Panc1 (cell line): ENCODE measurements at regions not wholly inside any gene's neighbourhood (a gene's known extent, or its start where the extent isn't known, plus 50 kb on each side); places are given as distances from the start of the nearest gene placed in this dataset.

Source experiments
- ATAC-seq: fragments of 200-7000 bp; cut with Tn5 transposase; 2 replicates; pipeline ENCODE4 v1.9.1; 2020; ENCODE audit warnings: mild to moderate bottlenecking, moderate library complexity
- BruUV-seq: library from RNA; stranded (reverse); fragments of 400-500 nt; replicated peaks from 2 replicates; lab custom pipeline; 2021; lab: Mats Ljungman, UMichigan
- CTCF ChIA-PET: fragments of 300-600 bp; sonication (Branson Sonifier 250); formaldehyde crosslinking; loops from one replicate; lab custom pipeline; 2022; ENCODE audit warnings: antibody characterized with exemption; lab: Charles Lee
- POLR2A ChIA-PET: fragments of 300-600 bp; sonication (Branson Sonifier 250); formaldehyde crosslinking; loops from one replicate; lab custom pipeline; 2022; ENCODE audit warnings: antibody characterized with exemption; lab: Charles Lee
- DNase-seq: peaks from one replicate; pipeline ENCODE4 v3.0.0-alpha.2; 2010; ENCODE audit warnings: low read depth, low spot score
- H3K27ac ChIP-seq: 2 replicates; pipeline ENCODE4 v1.5.1; 2011; ENCODE audit warnings: mild to moderate bottlenecking, low read length, inconsistent platforms
- H3K27me3 ChIP-seq: fragments of 200-500 bp; sonication (Bioruptor generic); 2 replicates; pipeline ENCODE4 v1.6.0; 2014; ENCODE audit warnings: low read length, inconsistent platforms; ENCODE audit not compliant: control insufficient read depth, insufficient read depth
- H3K36me3 ChIP-seq: fragments of 200-500 bp; sonication (Bioruptor generic); 2 replicates; pipeline ENCODE4 v1.5.1; 2014; ENCODE audit warnings: inconsistent platforms, mild to moderate bottlenecking, low read length, moderate library complexity; ENCODE audit not compliant: control insufficient read depth, insufficient read depth
- H3K4me1 ChIP-seq: 2 replicates; pipeline ENCODE4 v1.5.1; 2011; ENCODE audit warnings: inconsistent platforms, mild to moderate bottlenecking, low read length, moderate library complexity; ENCODE audit not compliant: control insufficient read depth, insufficient read depth
- H3K4me3 ChIP-seq, 2 experiments: 2 replicates each; pipeline ENCODE4 v1.5.1; 2011 to 2012; ENCODE audit warnings: low read depth in 2 of 2, low read length in 2 of 2, mild to moderate bottlenecking in 2 of 2, inconsistent platforms in 1 of 2, moderate library complexity in 1 of 2
- H3K9me3 ChIP-seq: fragments of 200-500 bp; sonication (Bioruptor generic); 2 replicates; pipeline ENCODE4 v1.5.1; 2014; ENCODE audit warnings: low read depth, mild to moderate bottlenecking, inconsistent platforms, low read length, moderate library complexity; ENCODE audit not compliant: control insufficient read depth, insufficient read depth
- POLR2AphosphoS5 ChIP-seq: IDR thresholded peaks from 2 replicates; pipeline ENCODE4 v1.6.1; 2012; ENCODE audit warnings: mild to moderate bottlenecking, low read depth, low read length, moderate library complexity
- REST ChIP-seq, 2 experiments: IDR thresholded peaks; 2 replicates each; pipeline ENCODE4 v1.6.1; 2011 to 2012; ENCODE audit warnings: low read depth in 2 of 2, control low read depth in 1 of 2, low read length in 1 of 2, mild to moderate bottlenecking in 1 of 2, moderate library complexity in 1 of 2; ENCODE audit not compliant: insufficient read depth in 1 of 2
- SIN3A ChIP-seq: IDR thresholded peaks from 2 replicates; pipeline ENCODE4 v1.6.1; 2012; ENCODE audit warnings: low read depth, mild to moderate bottlenecking, low read length, moderate library complexity, borderline replicate concordance; ENCODE audit not compliant: insufficient read depth
- TCF7L2 ChIP-seq: IDR thresholded peaks from 2 replicates; pipeline ENCODE4 v1.6.1; 2011; ENCODE audit warnings: mild to moderate bottlenecking, low read depth, low read length, inconsistent platforms
- in situ Hi-C: cut with HindIII; loops from 2 replicates; pipeline ENCODE4 v1.10.0; 2016; ENCODE audit warnings: low sequenced_read_pairs, low pct_unique_long_range_greater_than_20kb
- intact Hi-C: fragments of 100-400 bp; cut with micrococcal nuclease; formaldehyde crosslinking; loops from one replicate; pipeline ENCODE4 v1.10.0; 2022; ENCODE audit not compliant: unreplicated experiment
- TF ChIP-seq, protein P1 (sequence below): fragments of 450-650 bp; IDR thresholded peaks from 2 replicates; pipeline ENCODE4 v1.5.1; 2017; ENCODE audit warnings: mild to moderate bottlenecking

DNA sequence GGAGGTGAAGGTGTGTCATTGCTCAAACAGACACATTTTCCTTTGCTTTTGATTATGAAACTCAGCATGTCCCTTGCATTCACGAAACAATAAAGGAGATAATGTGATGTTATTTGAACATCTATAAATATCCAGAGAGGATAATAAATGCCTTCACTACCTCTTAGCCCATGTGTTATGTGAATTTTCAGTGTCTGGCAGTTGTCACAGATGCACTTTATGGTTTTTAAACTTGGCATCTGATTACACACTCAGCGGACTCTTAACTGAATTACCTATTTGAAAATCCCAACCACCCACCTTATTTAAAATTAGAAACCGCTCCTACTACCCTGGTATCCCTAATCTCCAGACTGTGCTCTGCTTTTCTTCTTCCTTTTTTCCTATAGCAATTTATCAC, 254.2 kb downstream of the COG6 start:
- H3K27me3 ChIP-seq = no peaks in the 10 kb centered on the region
- H3K9me3 ChIP-seq = no peaks in the 10 kb centered on the region
- ChIA-PET POLR2A (no interaction called here), CTCF (no interaction called here)
- H3K4me3 ChIP-seq = no peak overlapping the region
- in situ Hi-C loops = no loop called here
- ATAC-seq = no peak
- BruUV-seq = no TSS peak
- no peaks in the 10 kb centered on the region for H3K36me3 ChIP-seq
- H3K27ac ChIP-seq = no peak overlapping the region
- TF ChIP-seq REST (IDR thresholded peaks at IDR 0.05; ENCODE audit: insufficient read depth in 1 of 2, low read depth in 2 of 2, low read length in 1 of 2) = no peak
- TF ChIP-seq TCF7L2 = no peak
- no peak for TF ChIP-seq SIN3A
- TF ChIP-seq POLR2AphosphoS5 = no peak
- TF ChIP-seq, protein P1, sequence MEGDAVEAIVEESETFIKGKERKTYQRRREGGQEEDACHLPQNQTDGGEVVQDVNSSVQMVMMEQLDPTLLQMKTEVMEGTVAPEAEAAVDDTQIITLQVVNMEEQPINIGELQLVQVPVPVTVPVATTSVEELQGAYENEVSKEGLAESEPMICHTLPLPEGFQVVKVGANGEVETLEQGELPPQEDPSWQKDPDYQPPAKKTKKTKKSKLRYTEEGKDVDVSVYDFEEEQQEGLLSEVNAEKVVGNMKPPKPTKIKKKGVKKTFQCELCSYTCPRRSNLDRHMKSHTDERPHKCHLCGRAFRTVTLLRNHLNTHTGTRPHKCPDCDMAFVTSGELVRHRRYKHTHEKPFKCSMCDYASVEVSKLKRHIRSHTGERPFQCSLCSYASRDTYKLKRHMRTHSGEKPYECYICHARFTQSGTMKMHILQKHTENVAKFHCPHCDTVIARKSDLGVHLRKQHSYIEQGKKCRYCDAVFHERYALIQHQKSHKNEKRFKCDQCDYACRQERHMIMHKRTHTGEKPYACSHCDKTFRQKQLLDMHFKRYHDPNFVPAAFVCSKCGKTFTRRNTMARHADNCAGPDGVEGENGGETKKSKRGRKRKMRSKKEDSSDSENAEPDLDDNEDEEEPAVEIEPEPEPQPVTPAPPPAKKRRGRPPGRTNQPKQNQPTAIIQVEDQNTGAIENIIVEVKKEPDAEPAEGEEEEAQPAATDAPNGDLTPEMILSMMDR = no peak
- H3K4me1 ChIP-seq = no peaks in the 10 kb centered on the region
- intact Hi-C loops = no loop called here
- no peak for DNase-seq

- TF ChIP-seq TCF7L2 (no peak), POLR2AphosphoS5 (no peak), SIN3A (no peak), REST (IDR thresholded peaks at IDR 0.05; ENCODE audit: insufficient read depth in 1 of 2, low read depth in 2 of 2, low read length in 1 of 2) (no peak)
- TF ChIP-seq, protein P1 = no peak
- Histone ChIP-seq H3K27ac (no peak overlapping the region), H3K4me3 (no peak overlapping the region), H3K27me3 (no peaks in the 10 kb centered on the region), H3K36me3 (no peaks in the 10 kb centered on the region), H3K4me1 (no peaks in the 10 kb centered on the region), H3K9me3 (no peaks in the 10 kb centered on the region)
- ChIA-PET POLR2A (no interaction called here), CTCF (no interaction called here)
- ATAC-seq = no peak
- BruUV-seq = no TSS peak
- no peak for DNase-seq
- in situ Hi-C loops (no loop called here), intact Hi-C loops (no loop called here)
Observed at GRCh38 chr13:39910041-39910440, 254.6 kb downstream of the COG6 start.
